NCI-H1105 treated with DMSO at 0.1 percent for 48 hours (cell line): ENCODE measurements at regions not wholly inside any gene's neighbourhood (a gene's known extent, or its start where the extent isn't known, plus 50 kb on each side); places are given as distances from the start of the nearest gene placed in this dataset.

ENCODE experiments used
- DNase-seq: peaks from one replicate; lab custom pipeline; 2025; lab: John Stamatoyannopoulos, UW

- no peak for DNase-seq
These were observed 1080.8 kb downstream of the AMY1C start for GRCh38 chr1:104830534-104830933.

GRCh38 chr1:104852151-104852550 is 1102.5 kb downstream of the AMY1C start:
- no peak for DNase-seq

GRCh38 chr1:104853276-104853675 is 1103.6 kb downstream of the AMY1C start:
- DNase-seq, result no peak

- no peak for DNase-seq
These were observed 1104.8 kb downstream of the AMY1C start for GRCh38 chr1:104854529-104854928.

GRCh38 chr1:104855550-104855949 is 1105.9 kb downstream of the AMY1C start:
- no peak for DNase-seq

DNA sequence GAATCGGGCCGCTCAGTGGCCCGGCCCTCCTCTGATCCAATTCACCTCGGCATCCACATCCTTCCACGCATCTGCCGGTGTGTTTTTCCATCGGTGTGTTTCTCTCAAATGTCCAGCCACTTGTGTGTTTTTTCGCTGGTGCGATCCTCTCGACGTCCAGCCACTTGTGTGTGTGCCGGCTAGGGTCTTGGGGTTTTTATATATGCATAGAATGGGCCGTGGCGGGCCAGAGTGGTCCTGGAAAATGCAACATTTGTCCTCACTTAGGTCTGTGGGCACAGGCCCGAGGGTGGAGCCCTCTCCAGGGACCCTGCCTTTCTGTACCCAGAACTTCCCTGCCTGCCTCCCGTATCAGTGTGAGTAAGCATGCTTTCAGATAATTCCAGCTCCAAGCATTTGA is 1106.4 kb downstream of the AMY1C start:
- DNase-seq, result no peak

- DNase-seq, result no peak
These were observed 1106.8 kb downstream of the AMY1C start for GRCh38 chr1:104856518-104856917.

DNA sequence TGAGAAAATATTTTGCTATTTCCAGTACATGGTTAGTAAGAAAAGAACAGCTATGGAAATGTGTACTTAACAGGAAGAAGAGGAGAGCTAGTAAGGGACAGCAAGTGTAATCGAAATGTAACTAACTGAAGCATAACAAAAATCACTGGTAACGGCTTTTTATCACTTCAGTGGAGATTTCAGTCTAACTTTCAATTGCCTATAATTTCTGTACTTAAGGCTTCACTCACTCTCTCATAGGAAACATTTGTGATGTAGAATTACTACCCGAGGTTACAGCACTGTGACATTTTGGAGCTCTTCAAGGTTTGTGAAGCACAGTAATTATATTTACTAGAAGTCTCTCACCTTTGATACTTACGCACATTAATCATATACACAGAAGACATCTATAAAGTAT is 1119.1 kb downstream of the AMY1C start:
- DNase-seq, result no peak

GRCh38 chr1:104874044-104874443 is 1124.3 kb downstream of the AMY1C start:
- no peak for DNase-seq

- no peak for DNase-seq
These were observed 1128.7 kb downstream of the AMY1C start for GRCh38 chr1:104878203-104878909.

GRCh38 chr1:104884939-104885338 is 1135.2 kb downstream of the AMY1C start:
- DNase-seq, result no peak

DNA sequence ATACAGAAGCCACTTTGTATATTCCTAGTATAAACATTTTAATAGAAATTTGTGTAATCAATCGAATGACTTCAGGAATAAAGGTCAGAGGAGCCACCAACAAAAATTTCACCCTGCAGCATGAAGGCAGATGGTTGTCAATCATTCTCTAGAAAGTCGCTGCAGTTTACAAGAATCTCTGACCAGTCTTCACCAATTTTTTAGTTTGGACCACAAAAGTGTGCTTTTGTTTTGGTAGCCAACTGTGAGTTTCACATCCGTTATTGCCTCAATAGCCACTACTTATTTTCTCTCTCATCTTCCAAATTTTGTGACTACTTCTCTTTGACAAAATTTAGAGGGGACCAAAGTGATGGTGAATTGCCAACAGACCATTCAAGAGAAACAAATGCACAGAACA is 1155.6 kb downstream of the AMY1C start:
- no peak for DNase-seq

DNA sequence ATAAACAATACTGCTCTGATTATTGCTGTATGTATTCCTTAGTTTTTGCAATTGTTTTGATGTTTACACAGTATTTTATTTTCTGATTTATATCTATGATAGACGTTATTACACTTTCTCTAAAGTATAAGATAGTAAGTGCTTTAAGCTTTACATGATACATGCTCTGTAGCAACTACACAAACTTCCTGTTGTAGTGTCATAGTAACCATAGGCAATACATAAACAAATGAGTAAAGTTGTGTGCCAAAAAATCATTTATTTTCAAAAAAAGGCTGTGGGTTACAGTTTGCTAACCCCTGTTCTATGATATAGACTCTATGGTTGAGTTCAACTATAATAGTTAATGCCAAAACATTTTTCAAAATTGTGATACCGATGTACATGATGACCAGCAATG is 1156.4 kb downstream of the AMY1C start:
- no peak for DNase-seq

- DNase-seq, result no peak
These were observed 1169.5 kb downstream of the AMY1C start for GRCh38 chr1:104919188-104919587.

GRCh38 chr1:104921525-104921924 is 1171.8 kb downstream of the AMY1C start:
- no peak for DNase-seq

GRCh38 chr1:104923075-104923474 is 1173.4 kb downstream of the AMY1C start:
- DNase-seq, result no peak

DNA sequence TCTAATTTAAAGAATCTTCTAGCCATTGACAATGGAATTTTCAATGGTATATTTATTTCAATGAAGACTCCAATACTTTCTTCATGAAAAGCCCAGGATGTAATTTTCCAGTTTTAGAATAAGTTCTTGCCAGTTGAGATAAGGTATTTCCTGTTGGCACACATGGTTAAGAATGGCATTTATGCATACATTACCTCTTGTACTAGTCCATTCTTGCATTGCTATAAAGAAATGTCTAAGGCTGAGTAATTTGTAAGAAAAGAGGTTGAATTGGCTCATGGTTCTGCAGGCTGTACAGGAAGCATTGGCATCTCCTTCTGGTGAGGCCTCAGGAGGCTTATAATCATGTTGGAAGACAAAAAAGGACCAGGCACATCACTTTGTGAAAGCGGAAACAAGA is 1179.6 kb downstream of the AMY1C start:
- DNase-seq, result no peak

DNA sequence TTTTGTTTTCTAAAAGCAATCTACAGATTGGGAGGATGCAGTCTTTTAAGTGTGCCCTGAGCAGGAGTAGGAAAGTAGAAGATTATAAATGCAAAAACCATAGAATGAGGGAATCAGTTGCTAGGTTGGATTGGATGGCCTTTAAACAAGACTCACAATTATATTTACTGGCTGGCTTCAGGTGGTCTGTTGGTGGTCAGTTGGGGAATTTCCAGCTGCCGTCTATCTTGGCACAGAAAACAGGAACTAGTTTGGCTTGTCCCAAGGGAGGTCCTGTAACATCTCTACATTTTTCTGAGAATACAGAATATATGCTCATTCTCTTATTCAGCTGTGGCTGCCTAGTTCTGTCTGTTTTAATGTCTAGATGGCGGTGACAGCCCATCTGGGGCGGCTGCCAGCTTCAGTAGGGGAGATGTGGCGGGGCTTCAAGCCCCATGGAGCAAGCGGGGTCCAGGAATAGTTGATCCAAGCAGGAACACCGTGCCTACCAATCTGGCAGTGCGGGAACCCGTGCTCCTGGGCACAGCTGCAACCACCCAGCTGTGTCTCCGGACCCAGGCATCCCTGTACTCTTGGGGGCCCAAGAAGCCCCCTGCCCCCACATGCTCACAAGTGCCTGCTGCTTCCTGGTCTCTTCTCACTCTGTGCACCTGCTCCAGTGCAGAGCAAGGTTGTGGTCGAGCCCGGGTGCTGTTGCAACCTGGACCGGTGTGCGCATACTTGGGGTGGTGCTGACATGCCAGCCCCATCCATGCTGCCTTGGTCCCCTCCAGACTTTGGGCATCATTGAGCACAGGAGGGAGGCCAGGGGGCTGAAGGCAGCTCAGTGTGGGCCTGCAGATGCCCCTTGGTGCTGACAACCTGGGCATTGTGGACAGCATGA is 1182.6 kb downstream of the AMY1C start:
- DNase-seq, result no peak

GRCh38 chr1:104932949-104933679 is 1183.4 kb downstream of the AMY1C start:
- no peak for DNase-seq

DNA sequence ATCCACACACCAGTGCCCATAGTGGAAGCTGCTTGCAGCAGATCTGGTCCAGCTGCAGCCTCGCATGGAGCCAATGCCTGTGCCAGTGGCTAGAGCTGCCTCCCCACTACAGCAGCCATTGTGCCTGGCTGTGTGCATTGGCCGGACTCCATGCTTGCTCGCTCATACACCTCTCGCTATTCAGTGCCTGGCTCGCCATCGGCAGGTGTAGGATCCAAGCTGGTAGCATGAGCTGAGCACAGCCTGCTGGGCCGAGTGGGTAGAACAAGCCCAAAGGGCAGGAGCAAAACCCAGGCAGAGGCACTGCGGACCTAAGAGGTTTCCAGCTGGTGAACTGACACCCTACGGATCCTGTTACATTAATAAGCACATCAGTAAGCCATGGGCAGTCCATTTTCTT is 1184.1 kb downstream of the AMY1C start:
- no peak for DNase-seq

DNA sequence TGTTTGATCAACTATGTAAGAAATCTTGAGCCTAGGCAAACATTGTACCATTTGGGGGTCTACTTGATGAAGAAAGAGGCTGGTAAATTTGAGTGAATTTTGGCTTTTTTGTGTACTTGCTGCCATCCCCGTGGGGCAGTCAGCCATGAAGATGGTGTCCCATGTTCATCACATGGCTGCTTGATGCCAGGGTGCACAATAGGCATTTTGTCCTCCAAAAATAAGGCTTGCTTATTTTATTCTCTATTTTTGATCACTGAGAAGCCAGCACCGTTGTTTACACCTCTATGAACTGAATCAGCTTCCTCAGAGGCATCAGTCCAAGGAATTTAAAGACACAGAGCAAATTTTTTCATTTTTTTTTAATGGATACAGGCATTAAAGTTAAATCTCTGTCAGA is 1195.7 kb downstream of the AMY1C start:
- no peak for DNase-seq

DNA sequence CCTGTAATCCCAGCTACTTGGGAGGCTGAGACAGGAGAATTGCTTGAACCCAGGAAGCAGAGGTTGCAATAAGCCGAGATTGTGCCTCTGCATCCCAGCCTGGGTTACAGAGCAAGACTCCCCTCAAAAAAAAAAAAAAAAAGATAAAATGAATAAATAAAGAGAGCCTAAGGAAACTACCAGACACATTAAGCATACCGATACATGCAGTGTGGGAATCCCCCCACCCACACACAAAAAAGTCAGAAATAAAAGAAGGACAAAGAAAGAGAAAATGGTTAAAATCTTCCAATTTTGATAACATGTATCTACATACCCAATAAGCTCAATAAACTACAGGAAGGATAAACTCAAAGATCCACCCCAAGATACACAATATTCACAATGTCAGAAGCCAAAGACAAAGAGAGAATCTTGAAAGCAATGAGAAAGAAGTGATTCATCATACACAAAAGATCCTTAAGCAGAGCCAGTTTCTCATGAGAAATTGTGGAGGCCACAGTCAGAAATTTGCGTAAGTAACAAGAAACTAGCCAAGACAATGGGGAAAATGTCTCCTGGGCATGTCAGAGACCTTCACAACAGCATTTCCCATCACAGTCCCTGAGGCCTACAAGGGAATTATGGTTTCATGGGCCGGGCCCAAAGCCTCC is 1197.0 kb downstream of the AMY1C start:
- DNase-seq, result no peak
